Spinal cord (tissue), 9 donors: ENCODE measurements at regions not wholly inside any gene's neighbourhood (a gene's known extent, or its start where the extent isn't known, plus 50 kb on each side); places are given as distances from the start of the nearest gene placed in this dataset.
A peak's percentile ranks its signal among the peaks of the same experiment; 100 is the strongest.

ENCODE experiments used
- DNase-seq, 6 donors: peaks; one replicate each; pipeline versions ENCODE4 v3.0.0 to v3.0.0-alpha.2; 2013 to 2015; ENCODE audit warnings: low spot score in 6 of 6, low read depth in 4 of 6
- H3K27ac ChIP-seq: one replicate; pipeline ENCODE4 v1.5.1; 2013; ENCODE audit warnings: low read depth, low read length, control low read depth
- H3K27me3 ChIP-seq: one replicate; pipeline ENCODE4 v1.6.1; 2013; ENCODE audit warnings: low read length; ENCODE audit not compliant: control insufficient read depth, insufficient read depth
- H3K36me3 ChIP-seq: one replicate; pipeline ENCODE4 v1.6.1; 2013; ENCODE audit warnings: low read length; ENCODE audit not compliant: control insufficient read depth, insufficient read depth
- H3K4me1 ChIP-seq: one replicate; pipeline ENCODE4 v1.6.1; 2013; ENCODE audit warnings: low read length; ENCODE audit not compliant: control insufficient read depth, insufficient read depth
- H3K4me3 ChIP-seq: one replicate; pipeline ENCODE4 v1.5.1; 2013; ENCODE audit warnings: low read depth, low read length, control low read depth
- H3K9me3 ChIP-seq: one replicate; pipeline ENCODE4 v1.6.1; 2013; ENCODE audit warnings: low read length; ENCODE audit not compliant: control insufficient read depth, insufficient read depth
- WGBS: methylation state at CpG from one replicate; pipeline ENCODE4 v1.1.5; 2013; ENCODE audit warnings: missing lambda C conversion rate; ENCODE audit not compliant: insufficient coverage; 5-methylcytosine and 5-hydroxymethylcytosine counted together
- donor health status: healthy.

DNA sequence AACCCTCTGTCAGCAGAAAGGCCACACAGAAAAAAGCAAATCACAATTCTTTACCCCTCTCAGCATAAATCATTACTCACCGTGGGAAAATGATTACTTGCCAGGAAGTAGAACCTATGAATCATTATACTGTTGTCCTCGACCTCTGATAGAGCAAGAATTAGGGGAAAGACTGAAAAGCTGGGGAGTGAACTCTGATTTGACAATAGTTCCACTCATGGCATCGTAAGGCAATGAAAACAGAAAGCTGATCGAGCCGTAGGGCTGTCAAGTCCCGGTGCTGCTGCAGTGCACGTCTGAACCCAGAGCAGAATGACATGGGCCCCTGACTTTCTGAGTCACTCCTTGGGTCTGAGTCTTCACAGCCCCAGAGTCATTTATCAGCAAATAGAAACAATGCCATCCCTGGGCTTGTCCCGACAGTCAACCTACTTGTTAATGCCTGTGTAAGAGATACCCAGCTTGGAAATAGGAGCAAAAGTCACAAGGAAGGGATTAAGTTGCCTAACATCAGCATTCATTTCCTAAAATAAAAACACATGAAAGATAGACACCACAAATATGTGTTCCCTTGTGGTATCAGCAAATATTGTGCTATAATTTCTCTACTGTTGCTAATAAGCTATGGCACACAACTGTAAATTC is 224.8 kb upstream of the MARCKS start:
- H3K9me3 ChIP-seq, result no peaks in the 10 kb centered on the region
- 29% methylated on average over 6 of the region's 8 CpGs for WGBS
- no peaks in the 10 kb centered on the region for H3K36me3 ChIP-seq
- H3K27me3 ChIP-seq, result no peaks in the 10 kb centered on the region
- H3K4me3 ChIP-seq, result peak overlapping the region; percentile 24
- DNase-seq, result peak in 2 of 6 donors; percentile 25 to 32
- peak overlapping the region; percentile 71 for H3K27ac ChIP-seq
- peaks cover 5% of the 10 kb centered on the region for H3K4me1 ChIP-seq

GRCh38 chr6:113633638-113634037 is 223.5 kb upstream of the MARCKS start:
- Histone ChIP-seq H3K36me3 (no peaks in the 10 kb centered on the region), H3K27me3 (no peaks in the 10 kb centered on the region), H3K4me1 (peaks cover 5% of the 10 kb centered on the region), H3K27ac (no peak overlapping the region), H3K4me3 (no peak overlapping the region), H3K9me3 (no peaks in the 10 kb centered on the region)
- DNase-seq, result no peak

- no CpG with 5 or more reads among the region's 4 CpGs for WGBS
- peaks cover 5% of the 10 kb centered on the region for H3K4me1 ChIP-seq
- no peaks in the 10 kb centered on the region for H3K27me3 ChIP-seq
- no peak overlapping the region for H3K4me3 ChIP-seq
- H3K9me3 ChIP-seq, result no peaks in the 10 kb centered on the region
- no peak for DNase-seq
- no peaks in the 10 kb centered on the region for H3K36me3 ChIP-seq
- no peak overlapping the region for H3K27ac ChIP-seq
These were observed 222.6 kb upstream of the MARCKS start for GRCh38 chr6:113634352-113635163.

DNA sequence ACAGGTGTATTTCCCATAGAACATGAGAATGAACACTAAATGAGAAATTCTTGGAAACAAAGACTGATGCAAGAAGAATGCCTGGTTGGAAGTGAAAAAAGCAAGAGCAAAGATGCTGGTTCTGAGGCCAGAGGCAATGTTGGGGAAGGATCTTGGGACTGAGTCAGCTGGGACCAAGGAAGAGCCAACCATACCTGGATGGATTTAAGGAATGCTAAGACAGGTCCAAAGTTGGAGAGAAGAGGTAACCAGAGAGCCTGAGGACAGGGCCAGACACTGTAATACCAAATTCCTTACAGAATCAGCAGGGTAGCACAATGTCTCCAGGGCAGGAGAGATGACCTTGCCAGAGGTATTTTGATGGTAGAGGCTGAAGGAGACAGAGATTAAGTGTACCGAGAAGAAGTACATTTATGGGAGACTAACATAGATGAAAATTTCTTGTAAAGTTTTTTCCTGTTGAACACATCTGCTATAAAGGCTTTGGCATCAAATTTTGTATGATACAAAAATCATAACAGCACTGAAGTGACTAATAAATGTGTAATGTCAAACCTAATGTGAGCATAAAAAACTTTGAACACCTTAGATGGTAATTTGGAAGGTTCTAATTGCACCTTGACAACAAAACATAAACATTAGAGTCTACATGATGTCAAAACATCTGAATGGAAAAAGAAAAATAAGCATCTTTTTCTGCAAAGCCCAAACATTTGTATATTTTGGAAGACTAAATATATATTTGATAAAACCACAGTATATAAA is 221.7 kb upstream of the MARCKS start:
- Histone ChIP-seq H3K27me3 (no peaks in the 10 kb centered on the region), H3K4me3 (no peak overlapping the region), H3K27ac (no peak overlapping the region), H3K4me1 (peaks cover 5% of the 10 kb centered on the region), H3K36me3 (no peaks in the 10 kb centered on the region), H3K9me3 (no peaks in the 10 kb centered on the region)
- no peak for DNase-seq
- WGBS, result no CpG with 5 or more reads among the region's 1 CpG

DNA sequence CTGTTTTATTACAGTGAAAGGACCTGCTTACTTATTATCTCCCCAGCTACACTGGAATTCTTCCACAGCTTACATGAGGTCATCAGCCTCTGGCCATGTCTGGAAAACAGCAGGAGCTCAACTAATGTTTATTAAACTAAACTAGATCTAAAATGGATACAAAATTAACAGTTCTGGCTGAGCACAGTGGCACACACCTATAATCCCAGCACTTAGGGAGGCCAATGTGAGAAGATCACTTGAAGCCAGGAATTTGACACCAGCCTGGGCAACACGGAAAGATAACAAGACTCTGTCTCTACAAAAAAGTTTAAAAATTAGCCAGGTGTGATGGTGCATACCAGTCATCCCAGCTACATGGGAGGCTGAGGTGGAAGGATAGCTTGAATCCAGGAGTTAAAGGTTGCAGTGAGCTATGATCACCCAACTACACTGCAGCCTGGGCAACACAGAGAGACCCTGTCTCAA is 220.8 kb upstream of the MARCKS start:
- no peak overlapping the region for H3K4me3 ChIP-seq
- H3K27me3 ChIP-seq, result no peaks in the 10 kb centered on the region
- DNase-seq, result peak in 1 of 6 donors; percentile 34
- WGBS, result no CpG with 5 or more reads among the region's 1 CpG
- no peaks in the 10 kb centered on the region for H3K4me1 ChIP-seq
- no peaks in the 10 kb centered on the region for H3K9me3 ChIP-seq
- no peaks in the 10 kb centered on the region for H3K36me3 ChIP-seq
- H3K27ac ChIP-seq, result peak overlapping the region; percentile 27

DNA sequence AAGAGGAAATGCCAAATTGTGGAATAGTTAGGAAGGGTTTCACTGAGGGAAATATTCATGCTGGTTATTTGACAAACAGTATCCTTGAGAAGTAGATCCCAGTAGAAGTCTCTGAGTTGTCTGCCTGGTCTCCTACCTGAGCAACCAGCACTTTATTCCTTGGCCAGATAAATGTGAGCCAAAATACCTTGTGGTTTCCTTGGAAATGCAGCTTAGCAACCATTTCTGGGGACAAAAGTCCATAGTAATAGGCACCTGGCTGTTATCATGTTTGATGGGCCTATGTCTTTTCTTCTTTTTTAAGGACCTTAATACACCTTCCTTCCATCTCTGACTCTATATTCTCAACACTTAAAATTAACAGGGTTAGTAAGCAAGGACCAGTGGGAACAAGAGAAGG is 217.1 kb upstream of the MARCKS start:
- DNase-seq, result no peak
- Histone ChIP-seq H3K4me1 (no peaks in the 10 kb centered on the region), H3K9me3 (no peaks in the 10 kb centered on the region), H3K27me3 (no peaks in the 10 kb centered on the region), H3K4me3 (no peak overlapping the region), H3K27ac (no peak overlapping the region), H3K36me3 (no peaks in the 10 kb centered on the region)

GRCh38 chr6:113642001-113642713 is 215.0 kb upstream of the MARCKS start:
- Histone ChIP-seq H3K27ac (no peak overlapping the region), H3K36me3 (no peaks in the 10 kb centered on the region), H3K4me3 (no peak overlapping the region), H3K9me3 (no peaks in the 10 kb centered on the region), H3K27me3 (no peaks in the 10 kb centered on the region), H3K4me1 (no peaks in the 10 kb centered on the region)
- no CpG with 5 or more reads among the region's 7 CpGs for WGBS
- no peak for DNase-seq

- Histone ChIP-seq H3K4me1 (no peaks in the 10 kb centered on the region), H3K4me3 (no peak overlapping the region), H3K9me3 (no peaks in the 10 kb centered on the region), H3K27me3 (no peaks in the 10 kb centered on the region), H3K27ac (no peak overlapping the region), H3K36me3 (no peaks in the 10 kb centered on the region)
- WGBS, result no CpG with 5 or more reads among the region's 2 CpGs
- DNase-seq, result peak in 2 of 6 donors; percentile 32 to 43
These were observed 214.3 kb upstream of the MARCKS start for GRCh38 chr6:113642714-113643406.

- no peaks in the 10 kb centered on the region for H3K9me3 ChIP-seq
- WGBS, result no CpG with 5 or more reads among the region's 2 CpGs
- DNase-seq, result no peak
- H3K27me3 ChIP-seq, result no peaks in the 10 kb centered on the region
- no peak overlapping the region for H3K4me3 ChIP-seq
- no peaks in the 10 kb centered on the region for H3K4me1 ChIP-seq
- H3K27ac ChIP-seq, result no peak overlapping the region
- H3K36me3 ChIP-seq, result no peaks in the 10 kb centered on the region
These were observed 213.8 kb upstream of the MARCKS start for GRCh38 chr6:113643407-113643770.
